ENCODE measurements at regions not wholly inside any gene's neighbourhood (a gene's known extent, or its start where the extent isn't known, plus 50 kb on each side); places are given as distances from the start of the nearest gene placed in this dataset.

- Histone ChIP-seq H3K4ac (ENCODE audit: low read depth, low read length) (no peak overlapping the region), H3K79me2 (ENCODE audit: insufficient read depth, low read length) (no peaks in the 10 kb centered on the region), H3K4me1 (ENCODE audit: insufficient read depth, low read length) (no peaks in the 10 kb centered on the region), H2BK15ac (ENCODE audit: low read depth, low read length) (no peak overlapping the region), H3K23me2 (ENCODE audit: insufficient read length, low read depth, low read length, poor library complexity, severe bottlenecking) (no peaks in the 10 kb centered on the region), H2AFZ (ENCODE audit: low read length) (no peak overlapping the region), H3K4me2 (ENCODE audit: insufficient read depth, insufficient read length, low read length) (no peak overlapping the region), H3K23ac (ENCODE audit: insufficient read length, low read depth, low read length) (no peak overlapping the region), H3K9me3 (ENCODE audit: control insufficient read depth, low read depth, low read length) (no peaks in the 10 kb centered on the region), H4K20me1 (ENCODE audit: control insufficient read depth, insufficient read depth, insufficient read length) (no peaks in the 10 kb centered on the region), H3K18ac (ENCODE audit: insufficient read length, low read depth, low read length) (no peak overlapping the region), H3K9ac (ENCODE audit: extremely low read depth, insufficient read length, low read length) (no peak overlapping the region), H3K14ac (ENCODE audit: insufficient read depth, low read length) (no peak overlapping the region), H3K79me1 (ENCODE audit: insufficient read depth, low read depth, low read length, poor library complexity, severe bottlenecking) (no peaks in the 10 kb centered on the region), H2BK12ac (ENCODE audit: insufficient read length, low read depth, low read length) (no peak overlapping the region), H2BK120ac (ENCODE audit: low read depth, low read length, poor library complexity, severe bottlenecking) (no peak overlapping the region), H4K8ac (replicated peaks; ENCODE audit: insufficient read length, low read depth, low read length) (no peak overlapping the region), H3K27ac (ENCODE audit: insufficient read length, low read depth, low read length) (no peak overlapping the region), H2BK5ac (ENCODE audit: insufficient read length, low read length) (no peak overlapping the region), H4K91ac (ENCODE audit: insufficient read length, low read depth, low read length) (no peak overlapping the region), H3K56ac (ENCODE audit: insufficient read length, low read depth, low read length) (no peak overlapping the region), H2AK5ac (ENCODE audit: insufficient read length, low read length) (no peak overlapping the region), H3T11ph (ENCODE audit: low read length) (no peak overlapping the region), H2BK20ac (ENCODE audit: low read depth, low read length, poor library complexity, severe bottlenecking) (no peak overlapping the region), H4K5ac (ENCODE audit: insufficient read length, low read depth, low read length) (no peak overlapping the region), H3K27me3 (ENCODE audit: insufficient read depth, low read length) (no peaks in the 10 kb centered on the region)
- Mint-ChIP-seq H3K9me3 (no peaks in the 10 kb centered on the region), H3K36me3 (ENCODE audit: insufficient read depth in 1 of 3, low read depth in 3 of 3) (no peaks in the 10 kb centered on the region), H3K27me3 (ENCODE audit: low read depth) (no peaks in the 10 kb centered on the region), H3K4me3 (no peak overlapping the region), H3K4me1 (no peaks in the 10 kb centered on the region), H3K27ac (no peak overlapping the region)
- no peak for DNase-seq
- no CpG with 5 or more reads among the region's 2 CpGs for WGBS (ENCODE audit: extremely low coverage, insufficient read length, low lambda C conversion rate)
- no peak for TF ChIP-seq CTCF (conservative IDR thresholded peaks at IDR 0.05)
These were observed 581.1 kb upstream of the LRATD1 start for GRCh38 chr2:14051401-14051800.
